T-helper 1 cell treated with Interleukin-12 subunit alpha and Interleukin-12 subunit beta and Interleukin-4 antibody, amounts not matched to agents 30 μg/mL and 1 μg/mL, for 36 hours (primary cell): ENCODE measurements at regions not wholly inside any gene's neighbourhood (a gene's known extent, or its start where the extent isn't known, plus 50 kb on each side); places are given as distances from the start of the nearest gene placed in this dataset.
"Not testable (repeated sequence)": the region's sequence is repeated elsewhere in the genome, so short reads cannot be mapped to it uniquely, and the experiment has no call there.

Source experiments
- H3K27ac Mint-ChIP-seq: one replicate; pipeline ENCODE4 v1.8.0; 2021; ENCODE audit warnings: mild to moderate bottlenecking, mixed read lengths
- H3K27me3 Mint-ChIP-seq: one replicate; pipeline ENCODE4 v1.8.0; 2021; ENCODE audit warnings: low read depth, mixed read lengths
- H3K36me3 Mint-ChIP-seq: one replicate; pipeline ENCODE4 v1.8.0; 2021; ENCODE audit warnings: low read depth, mixed read lengths
- H3K4me1 Mint-ChIP-seq: one replicate; pipeline ENCODE4 v1.8.0; 2021; ENCODE audit warnings: low read depth, mixed read lengths
- H3K4me3 Mint-ChIP-seq: one replicate; pipeline ENCODE4 v1.8.0; 2021; ENCODE audit warnings: mild to moderate bottlenecking, moderate library complexity, mixed read lengths
- H3K9me3 Mint-ChIP-seq: one replicate; pipeline ENCODE4 v1.8.0; 2021; ENCODE audit warnings: mixed read lengths

- no peak overlapping the region for H3K27ac Mint-ChIP-seq
- H3K4me1 Mint-ChIP-seq: peaks cover 21% of the 10 kb centered on the region
- no peaks in the 10 kb centered on the region for H3K9me3 Mint-ChIP-seq
- H3K27me3 Mint-ChIP-seq: no peaks in the 10 kb centered on the region
- peaks cover 4% of the 10 kb centered on the region for H3K36me3 Mint-ChIP-seq
- peak overlapping the region; percentile 5 for H3K4me3 Mint-ChIP-seq
Measured at GRCh38 chr3:153399636-153400035, 237.6 kb downstream of the RAP2B start.

GRCh38 chr3:153400641-153401040, 238.6 kb downstream of the RAP2B start:
- H3K4me1 Mint-ChIP-seq: peaks cover 21% of the 10 kb centered on the region
- no peaks in the 10 kb centered on the region for H3K9me3 Mint-ChIP-seq
- no peak overlapping the region for H3K4me3 Mint-ChIP-seq
- H3K27me3 Mint-ChIP-seq: no peaks in the 10 kb centered on the region
- H3K27ac Mint-ChIP-seq: no peak overlapping the region
- peaks cover 4% of the 10 kb centered on the region for H3K36me3 Mint-ChIP-seq

- Mint-ChIP-seq H3K36me3 (no peaks in the 10 kb centered on the region), H3K4me1 (peaks cover 15% of the 10 kb centered on the region), H3K4me3 (no peak overlapping the region), H3K9me3 (no peaks in the 10 kb centered on the region), H3K27me3 (no peaks in the 10 kb centered on the region), H3K27ac (no peak overlapping the region)
Measured at GRCh38 chr3:153404157-153404556, 242.1 kb downstream of the RAP2B start.

- not testable (repeated sequence) for H3K27me3 Mint-ChIP-seq, H3K27ac Mint-ChIP-seq, H3K9me3 Mint-ChIP-seq, H3K4me3 Mint-ChIP-seq, H3K36me3 Mint-ChIP-seq, H3K4me1 Mint-ChIP-seq
Measured at GRCh38 chr3:153405320-153405719, 243.3 kb downstream of the RAP2B start.

- H3K9me3 Mint-ChIP-seq: no peaks in the 10 kb centered on the region
- no peaks in the 10 kb centered on the region for H3K36me3 Mint-ChIP-seq
- no peak overlapping the region for H3K4me3 Mint-ChIP-seq
- H3K4me1 Mint-ChIP-seq: no peaks in the 10 kb centered on the region
- H3K27ac Mint-ChIP-seq: no peak overlapping the region
- H3K27me3 Mint-ChIP-seq: no peaks in the 10 kb centered on the region
Measured at GRCh38 chr3:153410517-153410916, 248.5 kb downstream of the RAP2B start.

- no peaks in the 10 kb centered on the region for H3K4me1 Mint-ChIP-seq
- peaks cover 17% of the 10 kb centered on the region for H3K9me3 Mint-ChIP-seq
- no peaks in the 10 kb centered on the region for H3K36me3 Mint-ChIP-seq
- H3K4me3 Mint-ChIP-seq: no peak overlapping the region
- no peaks in the 10 kb centered on the region for H3K27me3 Mint-ChIP-seq
- H3K27ac Mint-ChIP-seq: no peak overlapping the region
Measured at GRCh38 chr3:153414982-153415381, 253.0 kb downstream of the RAP2B start.

GRCh38 chr3:153422314-153422713, 260.3 kb downstream of the RAP2B start:
- Mint-ChIP-seq H3K4me1 (no peaks in the 10 kb centered on the region), H3K27me3 (no peaks in the 10 kb centered on the region), H3K9me3 (peaks cover 53% of the 10 kb centered on the region), H3K4me3 (no peak overlapping the region), H3K27ac (no peak overlapping the region), H3K36me3 (no peaks in the 10 kb centered on the region)

GRCh38 chr3:153423820-153424219, 261.8 kb downstream of the RAP2B start:
- peaks cover 43% of the 10 kb centered on the region for H3K9me3 Mint-ChIP-seq
- H3K27me3 Mint-ChIP-seq, H3K4me1 Mint-ChIP-seq, H3K27ac Mint-ChIP-seq, H3K4me3 Mint-ChIP-seq, H3K36me3 Mint-ChIP-seq: not testable (repeated sequence)

GRCh38 chr3:153426344-153426743, 264.3 kb downstream of the RAP2B start:
- Mint-ChIP-seq H3K27ac (no peak overlapping the region), H3K36me3 (no peaks in the 10 kb centered on the region), H3K27me3 (no peaks in the 10 kb centered on the region), H3K9me3 (peaks cover 33% of the 10 kb centered on the region), H3K4me3 (no peak overlapping the region), H3K4me1 (no peaks in the 10 kb centered on the region)

- Mint-ChIP-seq H3K4me1 (no peaks in the 10 kb centered on the region), H3K4me3 (no peak overlapping the region), H3K27ac (no peak overlapping the region), H3K36me3 (no peaks in the 10 kb centered on the region), H3K9me3 (peaks cover 33% of the 10 kb centered on the region), H3K27me3 (no peaks in the 10 kb centered on the region)
Measured at GRCh38 chr3:153426803-153427202, 264.8 kb downstream of the RAP2B start.

- no peak overlapping the region for H3K4me3 Mint-ChIP-seq
- H3K36me3 Mint-ChIP-seq: no peaks in the 10 kb centered on the region
- H3K27me3 Mint-ChIP-seq: no peaks in the 10 kb centered on the region
Measured at GRCh38 chr3:153429821-153430220, 267.8 kb downstream of the RAP2B start.

GRCh38 chr3:153431076-153431475, 269.1 kb downstream of the RAP2B start:
- no peak overlapping the region for H3K27ac Mint-ChIP-seq
- H3K36me3 Mint-ChIP-seq: no peaks in the 10 kb centered on the region
- H3K4me1 Mint-ChIP-seq: no peaks in the 10 kb centered on the region
- H3K4me3 Mint-ChIP-seq: no peak overlapping the region
- no peaks in the 10 kb centered on the region for H3K27me3 Mint-ChIP-seq
- H3K9me3 Mint-ChIP-seq: no peaks in the 10 kb centered on the region

More at GRCh38 chr3:153429821-153430220, 267.8 kb downstream of the RAP2B start:
- no peaks in the 10 kb centered on the region for H3K4me1 Mint-ChIP-seq
- H3K9me3 Mint-ChIP-seq: peaks cover 3% of the 10 kb centered on the region
- H3K27ac Mint-ChIP-seq: no peak overlapping the region

GRCh38 chr3:153437666-153438065, 275.6 kb downstream of the RAP2B start:
- Mint-ChIP-seq H3K4me3 (no peak overlapping the region), H3K9me3 (no peaks in the 10 kb centered on the region), H3K27ac (no peak overlapping the region), H3K36me3 (no peaks in the 10 kb centered on the region), H3K4me1 (peaks cover 2% of the 10 kb centered on the region), H3K27me3 (no peaks in the 10 kb centered on the region)

GRCh38 chr3:153438271-153438670, 276.2 kb downstream of the RAP2B start:
- Mint-ChIP-seq H3K9me3 (no peaks in the 10 kb centered on the region), H3K4me3 (no peak overlapping the region), H3K4me1 (peaks cover 4% of the 10 kb centered on the region), H3K36me3 (no peaks in the 10 kb centered on the region), H3K27ac (no peak overlapping the region), H3K27me3 (no peaks in the 10 kb centered on the region)

GRCh38 chr3:153439780-153440179, 277.8 kb downstream of the RAP2B start:
- Mint-ChIP-seq H3K36me3 (no peaks in the 10 kb centered on the region), H3K27ac (no peak overlapping the region), H3K4me3 (no peak overlapping the region), H3K4me1 (peaks cover 4% of the 10 kb centered on the region), H3K9me3 (no peaks in the 10 kb centered on the region), H3K27me3 (no peaks in the 10 kb centered on the region)

- no peaks in the 10 kb centered on the region for H3K36me3 Mint-ChIP-seq
- H3K4me3 Mint-ChIP-seq: no peak overlapping the region
- no peaks in the 10 kb centered on the region for H3K27me3 Mint-ChIP-seq
- H3K27ac Mint-ChIP-seq: no peak overlapping the region
- H3K9me3 Mint-ChIP-seq: no peaks in the 10 kb centered on the region
- peaks cover 4% of the 10 kb centered on the region for H3K4me1 Mint-ChIP-seq
Measured at GRCh38 chr3:153440311-153440710, 278.3 kb downstream of the RAP2B start.
